Pancreas (tissue), 10 donors: ENCODE measurements at regions not wholly inside any gene's neighbourhood (a gene's known extent, or its start where the extent isn't known, plus 50 kb on each side); places are given as distances from the start of the nearest gene placed in this dataset.

Source experiments
- ATAC-seq, 4 donors: fragments of 200-7000 bp; cut with Tn5 transposase; one replicate each; pipeline versions ENCODE4 v1.8.0 to v1.9.1; 2020; ENCODE audit warnings: mild to moderate bottlenecking in 4 of 4, moderate library complexity in 4 of 4
- DNase-seq, 6 donors: peaks; one replicate each; pipeline ENCODE4 v3.0.0-alpha.2; 2020
- FAIRE-seq: peaks from 2 replicates; lab custom pipeline; 2012; peaks lifted over from hg19 to GRCh38; lab: Jason Lieb, UNC
- H3K27ac ChIP-seq, 4 donors: fragments of 200-600 bp; sonication (generic); 1 replicate in 3 of 4; 2 replicates in 1 of 4; pipeline versions ENCODE4 v1.5.0 to v1.8.0; 2020
- H3K27me3 ChIP-seq, 4 donors: fragments of 200-600 bp; one replicate each; pipeline ENCODE4 v1.8.0; 2021
- H3K36me3 ChIP-seq, 3 donors: fragments of 200-600 bp; sonication (generic) in 1 of 3; one replicate each; pipeline versions ENCODE4 v1.5.0 to v1.8.0; 2020 to 2021
- H3K4me1 ChIP-seq, 3 donors: fragments of 200-600 bp; one replicate each; pipeline ENCODE4 v1.8.0; 2021
- H3K4me3 ChIP-seq, 4 donors: fragments of 200-600 bp; sonication (generic) in 2 of 4; one replicate each; pipeline versions ENCODE4 v1.5.0 to v1.8.0; 2020 to 2021
- H3K9me3 ChIP-seq, 4 donors: fragments of 200-600 bp; one replicate each; pipeline ENCODE4 v1.8.0; 2021
- WGBS, 2 donors: extraction: QIAGEN DNeasy Blood & Tissue Kit; methylation state at CpG; one replicate each; pipeline ENCODE4 v1.1.7; 2013; 5-methylcytosine and 5-hydroxymethylcytosine counted together
- intact Hi-C, 3 donors: fragments of 100-400 bp; cut with DNase I; formaldehyde crosslinking; loops; one replicate each; pipeline versions ENCODE4 v1.11.1 to v1.14.2; 2022
- TF ChIP-seq, protein P1 (sequence below), 4 donors: fragments of 200-600 bp; sonication (generic) in 3 of 4; IDR thresholded peaks; one replicate each; pipeline versions ENCODE4 v1.5.0 to v1.8.0; 2021; ENCODE audit warnings: antibody characterized with exemption in 4 of 4
- donor health status: healthy with polysubstance abuse.
- donor health status: DM: no; HTN: no; CAD: no; lungs with moderate emphysema.
- donor health status: DM: no; HTN: no; CAD: no.
- donor health status: control.
- donor health status: control.
- donor health status: Bipolar disorder and iron deficiency.
- donor health status: DM: yes; HTN: yes; CAD: no.
- donor health status: DM: no; HTN: no; CAD: no.
- donor health status: DM: no; HTN: no; CAD: no.
- donor health status: DM: yes; HTN: yes; CAD: no.

DNA sequence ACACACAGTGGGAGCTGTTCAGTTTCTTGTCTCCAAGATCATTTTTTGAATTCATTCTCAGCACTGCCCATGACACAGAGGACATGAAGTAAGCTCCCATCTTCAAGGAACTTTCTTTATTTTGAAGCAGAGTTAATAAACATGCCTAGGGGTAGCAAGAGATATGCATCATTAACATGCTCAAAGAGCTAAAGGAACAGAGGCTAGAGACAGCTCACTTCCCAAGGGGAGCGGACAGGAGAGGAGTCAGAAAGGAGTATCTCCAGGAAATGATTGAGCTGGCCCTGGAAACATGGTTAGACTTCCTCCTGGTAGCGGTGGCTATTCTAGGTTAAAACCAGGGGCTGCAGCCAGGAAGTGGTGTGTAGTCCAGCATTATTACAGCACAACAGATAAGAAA lies 135.9 kb downstream of the GPAM start:
- WGBS, 2 donors = 43 to 89% methylated on average over 1 to 2 of the region's 2 CpGs
- Histone ChIP-seq H3K9me3 (no peaks in the 10 kb centered on the region), H3K27ac (no peak overlapping the region), H3K27me3 (no peaks in the 10 kb centered on the region), H3K4me3 (no peak overlapping the region), H3K36me3 (no peaks in the 10 kb centered on the region), H3K4me1 (no peaks in the 10 kb centered on the region)
- FAIRE-seq (no peak), ATAC-seq (no peak), DNase-seq (no peak)
- TF ChIP-seq, protein P1, sequence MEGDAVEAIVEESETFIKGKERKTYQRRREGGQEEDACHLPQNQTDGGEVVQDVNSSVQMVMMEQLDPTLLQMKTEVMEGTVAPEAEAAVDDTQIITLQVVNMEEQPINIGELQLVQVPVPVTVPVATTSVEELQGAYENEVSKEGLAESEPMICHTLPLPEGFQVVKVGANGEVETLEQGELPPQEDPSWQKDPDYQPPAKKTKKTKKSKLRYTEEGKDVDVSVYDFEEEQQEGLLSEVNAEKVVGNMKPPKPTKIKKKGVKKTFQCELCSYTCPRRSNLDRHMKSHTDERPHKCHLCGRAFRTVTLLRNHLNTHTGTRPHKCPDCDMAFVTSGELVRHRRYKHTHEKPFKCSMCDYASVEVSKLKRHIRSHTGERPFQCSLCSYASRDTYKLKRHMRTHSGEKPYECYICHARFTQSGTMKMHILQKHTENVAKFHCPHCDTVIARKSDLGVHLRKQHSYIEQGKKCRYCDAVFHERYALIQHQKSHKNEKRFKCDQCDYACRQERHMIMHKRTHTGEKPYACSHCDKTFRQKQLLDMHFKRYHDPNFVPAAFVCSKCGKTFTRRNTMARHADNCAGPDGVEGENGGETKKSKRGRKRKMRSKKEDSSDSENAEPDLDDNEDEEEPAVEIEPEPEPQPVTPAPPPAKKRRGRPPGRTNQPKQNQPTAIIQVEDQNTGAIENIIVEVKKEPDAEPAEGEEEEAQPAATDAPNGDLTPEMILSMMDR (IDR thresholded peaks at IDR 0.05) = no peak
- intact Hi-C loops = no loop called here

DNA sequence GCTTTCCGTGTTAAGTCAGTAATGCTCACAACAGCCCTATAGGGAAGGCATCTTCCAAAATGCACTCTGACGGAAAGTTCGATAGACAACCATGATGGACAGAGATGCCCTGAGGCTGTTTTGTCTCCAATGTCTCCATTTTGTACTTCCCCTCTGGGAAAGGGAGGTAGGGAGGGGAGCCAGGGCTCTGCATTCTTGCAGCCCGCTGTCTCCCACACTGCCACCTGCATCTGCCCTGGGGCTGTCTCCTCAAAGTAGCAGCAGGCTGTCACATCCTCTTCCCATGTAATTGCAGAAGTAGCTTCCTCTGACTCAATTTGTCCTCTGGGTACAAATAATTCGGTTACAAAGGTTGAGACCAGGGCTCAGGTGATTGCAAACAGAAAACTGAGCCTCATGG lies 131.4 kb downstream of the GPAM start:
- no peak for ATAC-seq
- no peak overlapping the region for H3K4me3 ChIP-seq
- 56 to 72% methylated on average over 5 of the region's 5 CpGs for WGBS, 2 donors

DNA sequence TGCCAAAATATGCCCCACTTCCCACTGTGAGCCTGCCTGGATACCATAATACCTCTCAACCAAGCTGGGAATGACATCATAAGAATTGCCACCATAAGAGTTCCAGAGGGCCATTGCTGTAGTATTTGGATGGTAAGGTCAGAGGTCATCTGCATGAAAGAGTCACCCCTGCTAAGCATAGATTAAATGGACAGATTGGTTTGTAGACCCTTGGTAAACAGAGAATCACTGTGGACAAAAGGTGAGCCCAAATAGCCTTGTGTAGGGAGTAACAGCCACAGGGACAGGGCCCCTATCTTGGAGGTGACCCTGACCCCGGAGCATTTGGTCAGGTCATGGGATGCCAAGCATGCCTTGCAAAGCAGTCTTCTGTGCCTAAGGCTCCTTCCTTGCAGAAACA lies 129.7 kb downstream of the GPAM start:
- no peak for DNase-seq
- 37 to 60% methylated on average over 1 of the region's 1 CpG for WGBS, 2 donors
- intact Hi-C loops = no loop called here

More for the DNA sequence above, 131.4 kb downstream of the GPAM start:
- Histone ChIP-seq H3K4me1 (no peaks in the 10 kb centered on the region), H3K36me3 (no peaks in the 10 kb centered on the region), H3K9me3 (no peaks in the 10 kb centered on the region), H3K27ac (no peak overlapping the region), H3K27me3 (no peaks in the 10 kb centered on the region)
- TF ChIP-seq, protein P1 (IDR thresholded peaks at IDR 0.05) = no peak
- intact Hi-C loops = no loop called here
- DNase-seq (no peak), FAIRE-seq (no peak)

DNA sequence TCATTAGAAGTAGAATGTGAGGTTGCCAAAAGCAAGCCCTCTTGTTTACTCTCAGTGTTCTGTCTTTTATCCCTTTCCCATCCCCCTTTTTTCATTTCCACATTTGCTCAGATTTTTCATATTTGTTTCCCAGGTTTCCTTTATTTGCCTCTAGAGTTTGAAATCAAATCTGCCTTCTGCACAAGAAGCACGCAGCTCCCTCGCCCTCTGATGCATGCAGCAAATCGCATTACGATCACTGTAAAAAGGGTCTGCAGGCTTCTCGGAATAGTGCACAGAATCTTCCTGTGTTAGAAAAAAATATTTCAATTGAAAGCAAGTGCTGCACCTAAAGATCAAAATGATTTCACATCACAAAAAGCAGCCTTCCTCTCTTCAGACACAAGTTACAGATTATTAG lies 129.0 kb downstream of the GPAM start:
- intact Hi-C loops = no loop called here
- Histone ChIP-seq H3K27ac (no peak overlapping the region), H3K9me3 (no peaks in the 10 kb centered on the region), H3K27me3 (no peaks in the 10 kb centered on the region), H3K4me1 (no peaks in the 10 kb centered on the region), H3K36me3 (no peaks in the 10 kb centered on the region), H3K4me3 (no peak overlapping the region)
- FAIRE-seq (no peak), ATAC-seq (no peak), DNase-seq (no peak)
- TF ChIP-seq, protein P1 (IDR thresholded peaks at IDR 0.05) = no peak
- WGBS, 2 donors = 87 to 93% methylated on average over 5 of the region's 5 CpGs

More for the DNA sequence above, 129.7 kb downstream of the GPAM start:
- no peaks in the 10 kb centered on the region for H3K27me3 ChIP-seq
- ATAC-seq (no peak), FAIRE-seq (no peak)
- no peak overlapping the region for H3K27ac ChIP-seq
- no peaks in the 10 kb centered on the region for H3K4me1 ChIP-seq
- H3K36me3 ChIP-seq = no peaks in the 10 kb centered on the region
- H3K4me3 ChIP-seq = no peak overlapping the region
- TF ChIP-seq, protein P1 (IDR thresholded peaks at IDR 0.05) = no peak
- no peaks in the 10 kb centered on the region for H3K9me3 ChIP-seq

DNA sequence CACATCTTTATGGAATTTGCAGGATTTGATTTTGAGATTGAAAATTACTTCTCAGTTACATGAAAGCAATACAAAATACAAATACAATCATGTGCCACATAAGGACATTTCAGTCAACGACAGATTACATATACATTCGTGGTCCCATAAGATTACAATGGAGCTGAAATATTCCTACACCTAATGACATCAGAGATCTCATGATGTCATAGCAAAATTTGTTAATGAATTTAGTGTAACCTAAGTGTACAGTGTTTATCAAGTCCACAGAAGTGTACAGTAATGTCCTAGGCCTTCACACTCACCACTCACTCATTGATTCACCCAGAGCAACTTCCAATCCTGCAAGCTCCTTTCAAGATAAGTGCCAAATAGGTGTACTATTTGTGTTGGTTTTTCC lies 126.5 kb downstream of the GPAM start:
- intact Hi-C loops = no loop called here
- Histone ChIP-seq H3K9me3 (no peaks in the 10 kb centered on the region), H3K4me1 (no peaks in the 10 kb centered on the region), H3K27ac (no peak overlapping the region), H3K27me3 (peaks cover 0 to 5% (median 0%) of the 10 kb centered on the region in 4 donors), H3K36me3 (no peaks in the 10 kb centered on the region), H3K4me3 (no peak overlapping the region)
- WGBS, 2 donors = 66 to 87% methylated on average over 2 of the region's 2 CpGs
- TF ChIP-seq, protein P1 (IDR thresholded peaks at IDR 0.05) = no peak
- ATAC-seq = no peak
- no peak for FAIRE-seq
- DNase-seq = no peak
